Breast epithelium (tissue), 3 donors: ENCODE measurements at regions not wholly inside any gene's neighbourhood (a gene's known extent, or its start where the extent isn't known, plus 50 kb on each side); places are given as distances from the start of the nearest gene placed in this dataset.

Experiments
- CTCF ChIP-seq, 3 donors: fragments of 450-650 bp; IDR thresholded peaks; one replicate each; pipeline ENCODE4 v1.5.1; 2016 to 2017; ENCODE audit warnings: antibody characterized with exemption in 3 of 3, mild to moderate bottlenecking in 3 of 3, moderate library complexity in 3 of 3
- POLR2A ChIP-seq: fragments of 450-650 bp; IDR thresholded peaks from one replicate; pipeline ENCODE4 v1.6.1; 2016; ENCODE audit warnings: antibody characterized with exemption, mild to moderate bottlenecking, moderate library complexity
- POLR2AphosphoS5 ChIP-seq, 3 donors: sonication (generic); formaldehyde crosslinking; IDR thresholded peaks; one replicate each; pipeline ENCODE4 v1.6.1; 2017; ENCODE audit warnings: antibody characterized with exemption in 3 of 3

- no peak for TF ChIP-seq CTCF (IDR thresholded peaks at IDR 0.05)
- TF ChIP-seq POLR2A, result no peak
- no peak for TF ChIP-seq POLR2AphosphoS5 (IDR thresholded peaks at IDR 0.05)
These were observed 86.3 kb upstream of the RTL6 start for GRCh38 chr22:44584256-44584902.
